PFSK-1 (cell line): ENCODE measurements at regions not wholly inside any gene's neighbourhood (a gene's known extent, or its start where the extent isn't known, plus 50 kb on each side); places are given as distances from the start of the nearest gene placed in this dataset.

ENCODE experiments used
- POLR2AphosphoS5 ChIP-seq: IDR thresholded peaks from 2 replicates; pipeline ENCODE4 v1.6.1; 2012; ENCODE audit warnings: low read depth, mild to moderate bottlenecking, control low read depth, low read length, moderate library complexity
- SIN3A ChIP-seq: IDR thresholded peaks from 2 replicates; pipeline ENCODE4 v1.6.1; 2012; ENCODE audit warnings: mild to moderate bottlenecking, low read length, moderate library complexity, borderline replicate concordance; ENCODE audit not compliant: insufficient read depth
- TF ChIP-seq, protein P1 (sequence below), 2 experiments: IDR thresholded peaks; 2 replicates each; pipeline versions ENCODE4 v1.6.1 to v1.8.0; 2011 to 2012; ENCODE audit warnings: low read depth in 2 of 2, low read length in 2 of 2, control low read depth in 1 of 2, inconsistent platforms in 1 of 2, mild to moderate bottlenecking in 1 of 2, moderate library complexity in 1 of 2; ENCODE audit not compliant: insufficient read depth in 1 of 2

DNA sequence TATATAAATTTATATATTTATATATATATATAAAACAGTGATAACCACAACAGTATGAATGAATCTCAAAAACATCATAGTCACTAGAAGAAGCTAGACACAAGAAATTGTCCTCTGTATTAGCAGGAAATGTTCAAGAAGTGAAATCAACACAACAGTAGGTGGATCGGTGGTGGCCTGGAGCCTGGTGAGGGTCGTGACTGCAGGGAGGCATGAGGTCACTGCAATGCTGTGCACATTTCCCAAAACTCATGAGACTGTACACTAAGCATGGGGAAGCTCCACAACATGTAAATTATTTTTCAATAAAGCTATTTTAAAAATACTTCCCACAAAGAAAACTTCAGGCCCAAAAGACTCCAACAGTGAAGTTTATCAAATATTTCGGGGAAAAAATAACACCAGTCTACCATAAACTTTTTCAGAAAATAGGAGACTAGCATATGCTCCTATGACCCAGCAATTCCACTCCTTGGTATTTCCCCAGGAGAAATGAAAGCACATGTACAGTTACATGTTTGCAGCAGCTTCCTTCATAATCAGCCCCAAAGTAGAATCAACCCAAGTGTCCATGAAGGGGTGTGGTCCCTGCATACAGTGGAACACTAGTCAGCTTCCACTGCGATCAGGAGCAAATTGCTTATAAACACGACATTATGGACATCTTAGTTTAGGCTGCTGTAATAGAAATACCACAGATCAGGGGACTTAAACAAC is 144.2 kb downstream of the TBXT start:
- TF ChIP-seq POLR2AphosphoS5 (no peak), SIN3A (no peak)
- TF ChIP-seq, protein P1, sequence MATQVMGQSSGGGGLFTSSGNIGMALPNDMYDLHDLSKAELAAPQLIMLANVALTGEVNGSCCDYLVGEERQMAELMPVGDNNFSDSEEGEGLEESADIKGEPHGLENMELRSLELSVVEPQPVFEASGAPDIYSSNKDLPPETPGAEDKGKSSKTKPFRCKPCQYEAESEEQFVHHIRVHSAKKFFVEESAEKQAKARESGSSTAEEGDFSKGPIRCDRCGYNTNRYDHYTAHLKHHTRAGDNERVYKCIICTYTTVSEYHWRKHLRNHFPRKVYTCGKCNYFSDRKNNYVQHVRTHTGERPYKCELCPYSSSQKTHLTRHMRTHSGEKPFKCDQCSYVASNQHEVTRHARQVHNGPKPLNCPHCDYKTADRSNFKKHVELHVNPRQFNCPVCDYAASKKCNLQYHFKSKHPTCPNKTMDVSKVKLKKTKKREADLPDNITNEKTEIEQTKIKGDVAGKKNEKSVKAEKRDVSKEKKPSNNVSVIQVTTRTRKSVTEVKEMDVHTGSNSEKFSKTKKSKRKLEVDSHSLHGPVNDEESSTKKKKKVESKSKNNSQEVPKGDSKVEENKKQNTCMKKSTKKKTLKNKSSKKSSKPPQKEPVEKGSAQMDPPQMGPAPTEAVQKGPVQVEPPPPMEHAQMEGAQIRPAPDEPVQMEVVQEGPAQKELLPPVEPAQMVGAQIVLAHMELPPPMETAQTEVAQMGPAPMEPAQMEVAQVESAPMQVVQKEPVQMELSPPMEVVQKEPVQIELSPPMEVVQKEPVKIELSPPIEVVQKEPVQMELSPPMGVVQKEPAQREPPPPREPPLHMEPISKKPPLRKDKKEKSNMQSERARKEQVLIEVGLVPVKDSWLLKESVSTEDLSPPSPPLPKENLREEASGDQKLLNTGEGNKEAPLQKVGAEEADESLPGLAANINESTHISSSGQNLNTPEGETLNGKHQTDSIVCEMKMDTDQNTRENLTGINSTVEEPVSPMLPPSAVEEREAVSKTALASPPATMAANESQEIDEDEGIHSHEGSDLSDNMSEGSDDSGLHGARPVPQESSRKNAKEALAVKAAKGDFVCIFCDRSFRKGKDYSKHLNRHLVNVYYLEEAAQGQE (IDR thresholded peaks at IDR 0.05; ENCODE audit: insufficient read depth in 1 of 2, low read depth in 2 of 2, low read length in 2 of 2): no peak
